AG09319 (cell line): ENCODE measurements at regions not wholly inside any gene's neighbourhood (a gene's known extent, or its start where the extent isn't known, plus 50 kb on each side); places are given as distances from the start of the nearest gene placed in this dataset.
"Not testable (repeated sequence)": the region's sequence is repeated elsewhere in the genome, so short reads cannot be mapped to it uniquely, and the experiment has no call there.

Experiments used
- DNase-seq: peaks from one replicate; pipeline ENCODE4 v3.0.0-alpha.2; 2010; ENCODE audit warnings: low read depth; ENCODE audit errors: extremely low read depth
- TF ChIP-seq, protein P1 (sequence below): IDR thresholded peaks from 2 replicates; pipeline ENCODE4 v1.5.1; 2011; ENCODE audit warnings: low read depth, mild to moderate bottlenecking, inconsistent platforms, low read length, moderate library complexity

DNA sequence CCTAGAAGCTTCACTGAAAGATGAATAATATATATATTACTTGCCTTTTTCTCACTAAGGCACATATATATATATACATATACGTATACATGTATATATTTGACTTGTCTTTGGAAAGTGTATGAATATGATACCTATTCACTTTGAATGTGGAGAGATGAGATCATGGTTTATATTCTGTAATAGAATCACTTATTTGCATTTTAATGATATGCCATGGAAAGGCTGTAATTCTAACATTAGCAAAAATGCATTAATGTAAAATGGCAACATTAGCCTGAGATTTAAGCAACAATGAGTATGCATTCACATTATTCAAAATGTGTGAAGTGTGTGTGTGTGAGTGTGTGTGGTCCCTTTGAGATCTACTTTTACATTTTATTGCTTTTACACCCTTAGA, 54.5 kb upstream of the PRKD1 start:
- no peak for DNase-seq
- TF ChIP-seq, protein P1, sequence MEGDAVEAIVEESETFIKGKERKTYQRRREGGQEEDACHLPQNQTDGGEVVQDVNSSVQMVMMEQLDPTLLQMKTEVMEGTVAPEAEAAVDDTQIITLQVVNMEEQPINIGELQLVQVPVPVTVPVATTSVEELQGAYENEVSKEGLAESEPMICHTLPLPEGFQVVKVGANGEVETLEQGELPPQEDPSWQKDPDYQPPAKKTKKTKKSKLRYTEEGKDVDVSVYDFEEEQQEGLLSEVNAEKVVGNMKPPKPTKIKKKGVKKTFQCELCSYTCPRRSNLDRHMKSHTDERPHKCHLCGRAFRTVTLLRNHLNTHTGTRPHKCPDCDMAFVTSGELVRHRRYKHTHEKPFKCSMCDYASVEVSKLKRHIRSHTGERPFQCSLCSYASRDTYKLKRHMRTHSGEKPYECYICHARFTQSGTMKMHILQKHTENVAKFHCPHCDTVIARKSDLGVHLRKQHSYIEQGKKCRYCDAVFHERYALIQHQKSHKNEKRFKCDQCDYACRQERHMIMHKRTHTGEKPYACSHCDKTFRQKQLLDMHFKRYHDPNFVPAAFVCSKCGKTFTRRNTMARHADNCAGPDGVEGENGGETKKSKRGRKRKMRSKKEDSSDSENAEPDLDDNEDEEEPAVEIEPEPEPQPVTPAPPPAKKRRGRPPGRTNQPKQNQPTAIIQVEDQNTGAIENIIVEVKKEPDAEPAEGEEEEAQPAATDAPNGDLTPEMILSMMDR = no peak

DNA sequence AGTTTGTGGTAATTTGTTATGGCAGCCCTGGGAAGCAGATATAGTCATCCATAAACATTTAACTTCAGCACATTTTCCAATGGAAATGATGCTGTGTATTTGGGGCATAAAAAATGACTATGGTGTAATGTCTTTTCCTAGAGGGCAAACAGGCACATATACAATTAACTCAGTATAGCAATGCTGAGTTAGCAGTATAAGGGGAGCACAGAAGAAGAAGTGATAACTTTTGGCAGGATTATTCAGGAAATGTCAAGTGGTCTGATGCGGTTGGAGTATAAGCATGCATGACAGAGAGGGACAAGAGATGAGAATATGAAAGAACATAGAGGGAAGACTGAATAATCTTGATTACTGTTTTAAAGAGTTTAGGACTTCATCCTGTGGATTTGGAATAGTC, 55.3 kb upstream of the PRKD1 start:
- no peak for DNase-seq
- TF ChIP-seq, protein P1 = no peak

DNA sequence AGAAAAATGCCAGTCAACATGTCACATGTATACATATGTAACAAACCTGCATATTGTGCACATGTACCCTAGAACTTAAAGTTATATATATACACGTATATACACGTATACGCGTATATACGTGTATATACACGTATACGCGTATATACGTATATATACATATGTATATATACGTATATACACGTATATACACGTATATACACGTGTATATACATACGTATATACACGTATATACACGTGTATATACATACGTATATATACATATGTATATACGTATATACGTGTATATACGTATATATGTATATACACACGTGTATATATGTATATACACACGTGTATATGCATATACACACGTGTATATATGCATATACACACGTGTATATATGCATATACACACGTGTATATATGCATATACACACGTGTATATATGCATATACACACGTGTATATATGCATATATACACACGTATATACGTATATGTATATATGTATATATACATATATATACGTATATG, 62.8 kb upstream of the PRKD1 start:
- DNase-seq = not testable (repeated sequence)

DNA sequence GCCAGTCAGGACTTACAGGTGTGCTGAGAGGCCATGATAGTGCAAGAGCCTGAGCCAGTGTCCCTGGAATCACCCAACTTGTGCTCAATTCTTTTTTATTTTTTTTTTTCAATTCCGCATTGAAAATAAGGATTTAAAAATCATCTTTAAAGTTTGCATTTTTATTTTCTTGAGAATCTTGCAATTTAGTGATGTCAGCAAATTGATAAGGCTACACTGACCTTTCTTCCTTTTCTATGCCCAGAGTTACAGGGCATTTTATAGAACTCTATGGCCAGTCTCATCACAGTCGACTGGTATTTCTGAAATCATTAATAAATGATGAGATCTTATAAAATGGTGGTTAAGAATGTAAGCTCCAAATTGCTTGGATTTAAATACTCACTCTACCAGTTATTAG, 63.3 kb upstream of the PRKD1 start:
- no peak for DNase-seq
- TF ChIP-seq, protein P1 = no peak

DNA sequence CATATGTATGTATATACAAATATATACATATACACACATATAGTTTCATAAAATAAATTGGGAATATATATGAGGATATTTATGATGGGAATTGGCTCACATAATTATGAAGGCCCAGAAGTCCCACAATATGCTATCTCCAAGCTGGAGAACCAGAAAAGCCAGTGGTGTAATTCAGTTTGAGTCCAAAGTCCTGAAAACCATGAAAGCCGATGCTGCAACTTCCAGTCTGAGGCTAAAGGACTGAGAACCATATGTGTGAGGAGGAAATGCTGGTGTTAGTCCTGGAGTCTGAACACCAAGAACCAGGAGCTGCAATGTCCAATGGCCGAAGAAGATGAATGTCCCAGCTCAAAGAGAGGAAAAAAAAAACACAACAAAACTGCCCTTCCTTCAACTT, 65.5 kb upstream of the PRKD1 start:
- no peak for DNase-seq
- TF ChIP-seq, protein P1 = no peak

DNA sequence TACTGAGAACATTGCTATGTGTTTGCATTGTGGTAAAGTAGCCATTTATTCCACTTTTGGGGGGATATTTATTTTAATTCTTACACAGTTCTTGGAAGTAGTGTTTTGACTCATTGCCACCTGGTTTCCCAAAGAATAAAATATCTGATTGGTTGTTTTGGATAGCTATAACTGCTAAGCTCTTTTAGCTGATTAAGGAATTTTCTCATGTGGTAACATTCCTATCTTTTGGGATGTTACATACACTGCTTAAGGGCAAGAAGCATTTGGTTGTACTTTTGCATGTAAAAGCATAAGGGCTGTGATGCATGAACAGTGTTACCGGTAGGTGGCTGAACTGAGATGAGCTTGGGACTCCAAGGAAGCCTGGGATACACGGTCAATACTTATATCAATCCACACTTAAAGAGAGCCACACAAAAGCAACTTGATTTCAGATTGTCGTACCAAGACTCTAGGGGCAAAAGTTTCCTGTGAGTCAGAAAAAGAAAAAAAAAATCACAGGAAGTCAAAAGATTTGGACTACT, 71.4 kb upstream of the PRKD1 start:
- DNase-seq = no peak
- TF ChIP-seq, protein P1 = no peak

DNA sequence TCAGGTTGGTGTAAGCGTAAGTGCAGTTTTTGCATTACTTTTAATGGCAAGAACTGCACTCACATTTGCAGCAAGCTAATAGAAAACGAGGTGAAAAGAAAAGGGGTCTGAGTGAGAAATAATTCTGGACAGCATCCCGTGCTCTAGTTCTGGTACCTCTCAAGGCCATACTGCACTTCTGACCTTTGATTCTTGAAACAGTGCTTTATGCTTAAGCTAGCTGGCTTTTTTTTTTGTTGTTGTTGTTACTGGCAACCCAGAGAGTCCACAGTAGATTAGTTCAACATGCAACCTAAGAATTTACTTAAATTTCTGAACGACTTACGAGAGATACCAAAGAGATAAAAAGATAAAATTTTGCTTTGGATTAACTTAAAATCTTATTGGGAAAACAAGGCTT, 75.2 kb upstream of the PRKD1 start:
- no peak for DNase-seq
- TF ChIP-seq, protein P1 = no peak

DNA sequence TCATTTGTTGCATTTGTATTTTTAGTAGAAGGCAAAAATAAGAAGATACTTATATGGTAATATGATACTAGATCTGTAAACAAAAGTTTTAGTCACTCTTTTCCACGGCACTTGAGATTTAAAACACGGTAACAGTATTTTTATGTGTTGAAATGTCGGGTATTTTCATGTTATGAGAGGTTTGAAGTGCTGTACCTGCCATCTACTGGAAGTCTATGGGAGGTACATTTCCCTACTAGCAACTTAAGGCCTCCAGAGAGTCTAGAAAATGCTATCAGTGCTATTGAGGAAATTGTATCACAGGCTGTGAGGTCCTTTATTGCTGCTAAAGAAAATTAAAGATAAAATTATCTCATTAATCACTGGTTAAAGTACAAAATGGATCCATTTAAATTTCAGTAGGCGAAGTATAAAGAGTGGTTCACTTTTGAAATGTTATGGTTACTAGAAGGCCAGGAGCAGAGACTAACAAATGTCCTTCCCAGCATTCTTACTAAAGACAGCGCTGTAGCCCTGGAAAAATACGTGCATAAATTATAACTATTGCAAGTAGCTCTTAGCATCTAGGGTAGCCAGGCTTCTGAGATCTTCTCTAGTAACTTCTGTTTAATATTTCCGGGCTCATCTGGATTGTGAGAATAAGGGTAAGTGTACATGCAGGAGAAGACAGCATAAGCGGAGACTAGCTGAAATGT, 77.6 kb upstream of the PRKD1 start:
- peak; percentile 48 for DNase-seq
- TF ChIP-seq, protein P1 = peak; percentile 74
